ENCODE measurements at regions not wholly inside any gene's neighbourhood (a gene's known extent, or its start where the extent isn't known, plus 50 kb on each side); places are given as distances from the start of the nearest gene placed in this dataset.
"Not testable (repeated sequence)": the region's sequence is repeated elsewhere in the genome, so short reads cannot be mapped to it uniquely, and the experiment has no call there.

- no peak for DNase-seq (ENCODE audit: low read depth in 1 of 2, low spot score in 1 of 2)
- Histone ChIP-seq H3K4me3 (replicated peaks; ENCODE audit: insufficient read depth, low read length) (no peak overlapping the region), H3K27me3 (ENCODE audit: insufficient read depth, poor library complexity, severe bottlenecking) (no peaks in the 10 kb centered on the region), H3K27ac (replicated peaks) (no peak overlapping the region)
- TF ChIP-seq CTCF (IDR thresholded peaks at IDR 0.05; ENCODE audit: insufficient read depth, low read length) (no peak), REST (IDR thresholded peaks at IDR 0.05; ENCODE audit: insufficient replicate concordance, low read depth) (no peak), SPI1 (IDR thresholded peaks at IDR 0.05; ENCODE audit: borderline replicate concordance, low read depth) (no peak), GABPA (IDR thresholded peaks at IDR 0.05; ENCODE audit: low read depth) (no peak), POLR2AphosphoS5 (IDR thresholded peaks at IDR 0.05; ENCODE audit: low read depth) (no peak)
Measured at GRCh38 chr5:12668564-12668963, 764.3 kb upstream of the CTNND2 start.

GRCh38 chr5:12667818-12668217, 763.6 kb upstream of the CTNND2 start:
- H3K27me3 ChIP-seq (ENCODE audit: insufficient read depth, poor library complexity, severe bottlenecking); DNase-seq (ENCODE audit: low read depth in 1 of 2, low spot score in 1 of 2); H3K27ac ChIP-seq (replicated peaks); H3K4me3 ChIP-seq (replicated peaks; ENCODE audit: insufficient read depth, low read length): not testable (repeated sequence)

GRCh38 chr5:12665772-12666171, 761.5 kb upstream of the CTNND2 start:
- H3K27me3 ChIP-seq (ENCODE audit: insufficient read depth, poor library complexity, severe bottlenecking); H3K4me3 ChIP-seq (replicated peaks; ENCODE audit: insufficient read depth, low read length); DNase-seq (ENCODE audit: low read depth in 1 of 2, low spot score in 1 of 2); H3K27ac ChIP-seq (replicated peaks): not testable (repeated sequence)

- Histone ChIP-seq H3K27ac (replicated peaks) (no peak overlapping the region), H3K4me3 (replicated peaks; ENCODE audit: insufficient read depth, low read length) (no peak overlapping the region)
Measured at GRCh38 chr5:12662545-12663314, 758.5 kb upstream of the CTNND2 start.

More at GRCh38 chr5:12662545-12663314, 758.5 kb upstream of the CTNND2 start:
- TF ChIP-seq GABPA (IDR thresholded peaks at IDR 0.05; ENCODE audit: low read depth) (no peak), SPI1 (IDR thresholded peaks at IDR 0.05; ENCODE audit: borderline replicate concordance, low read depth) (no peak), POLR2AphosphoS5 (IDR thresholded peaks at IDR 0.05; ENCODE audit: low read depth) (no peak), CTCF (IDR thresholded peaks at IDR 0.05; ENCODE audit: insufficient read depth, low read length) (no peak), REST (IDR thresholded peaks at IDR 0.05; ENCODE audit: insufficient replicate concordance, low read depth) (no peak)
- no peaks in the 10 kb centered on the region for H3K27me3 ChIP-seq (ENCODE audit: insufficient read depth, poor library complexity, severe bottlenecking)
- DNase-seq (ENCODE audit: low read depth in 1 of 2, low spot score in 1 of 2): no peak
